ENCODE measurements at regions not wholly inside any gene's neighbourhood (a gene's known extent, or its start where the extent isn't known, plus 50 kb on each side); places are given as distances from the start of the nearest gene placed in this dataset.

- WGBS, 2 donors: 64 to 71% methylated on average over 8 of the region's 8 CpGs
- Histone ChIP-seq H3K4me1 (peaks cover 0 to 8% (median 3%) of the 10 kb centered on the region in 9 donors), H3K27ac (peak overlapping the region in 7 of 10 donors; percentile 4 to 69 (median 37)), H3K36me3 (no peaks in the 10 kb centered on the region), H3K9me3 (no peaks in the 10 kb centered on the region), H3K27me3 (peaks cover 0 to 7% (median 0%) of the 10 kb centered on the region in 7 donors), H3K4me3 (peak overlapping the region in 8 of 10 donors; percentile 15 to 46 (median 28))
- TF ChIP-seq CTCF (IDR thresholded peaks at IDR 0.05): no peak
- ATAC-seq (peak; percentile 71 to 96 (median 82)), DNase-seq (peak; percentile 23 to 30)
- intact Hi-C loops (cut with DNase I): no loop called here
These were observed 67.3 kb upstream of the E2F3 start for GRCh38 chr6:20334334-20334733.

- ATAC-seq (no peak), DNase-seq (no peak)
- Histone ChIP-seq H3K4me1 (peaks cover 0 to 8% (median 3%) of the 10 kb centered on the region in 9 donors), H3K36me3 (no peaks in the 10 kb centered on the region), H3K27ac (peak overlapping the region in 2 of 10 donors; percentile 10 to 37), H3K27me3 (peaks cover 0 to 7% (median 0%) of the 10 kb centered on the region in 7 donors), H3K4me3 (no peak overlapping the region), H3K9me3 (no peaks in the 10 kb centered on the region)
- no peak for TF ChIP-seq CTCF (IDR thresholded peaks at IDR 0.05)
- intact Hi-C loops (cut with DNase I): no loop called here
- 75 to 82% methylated on average over 1 of the region's 1 CpG for WGBS, 2 donors
These were observed 66.7 kb upstream of the E2F3 start for GRCh38 chr6:20334962-20335361.

GRCh38 chr6:20335872-20336271 lies 65.8 kb upstream of the E2F3 start:
- intact Hi-C loops (cut with DNase I): no loop called here
- Histone ChIP-seq H3K4me3 (peak overlapping the region in 1 of 10 donors; percentile 2), H3K4me1 (peaks cover 0 to 8% (median 3%) of the 10 kb centered on the region in 9 donors), H3K27me3 (peaks cover 0 to 7% (median 0%) of the 10 kb centered on the region in 7 donors), H3K9me3 (no peaks in the 10 kb centered on the region), H3K27ac (no peak overlapping the region), H3K36me3 (no peaks in the 10 kb centered on the region)
- DNase-seq: no peak
- no peak for TF ChIP-seq CTCF (IDR thresholded peaks at IDR 0.05)
- no peak for ATAC-seq
- WGBS, 2 donors: 39 to 50% methylated on average over 4 of the region's 4 CpGs

- Histone ChIP-seq H3K4me3 (no peak overlapping the region), H3K27ac (no peak overlapping the region), H3K9me3 (no peaks in the 10 kb centered on the region), H3K36me3 (no peaks in the 10 kb centered on the region), H3K27me3 (peaks cover 0 to 6% (median 0%) of the 10 kb centered on the region in 7 donors), H3K4me1 (peaks cover 0 to 8% (median 0%) of the 10 kb centered on the region in 9 donors)
- TF ChIP-seq CTCF (IDR thresholded peaks at IDR 0.05): no peak
- 90 to 95% methylated on average over 2 of the region's 2 CpGs for WGBS, 2 donors
- DNase-seq: no peak
- intact Hi-C loops (cut with DNase I): no loop called here
- no peak for ATAC-seq
These were observed 63.5 kb upstream of the E2F3 start for GRCh38 chr6:20338156-20338555.
